ENCODE measurements at regions not wholly inside any gene's neighbourhood (a gene's known extent, or its start where the extent isn't known, plus 50 kb on each side); places are given as distances from the start of the nearest gene placed in this dataset.

- TF ChIP-seq POLR2A (IDR thresholded peaks at IDR 0.05; ENCODE audit: borderline replicate concordance, extremely low read depth, insufficient read depth, insufficient read length) (no peak), CTCF (IDR thresholded peaks at IDR 0.05 in 2 of 3, conservative IDR thresholded peaks at IDR 0.05 in 1 of 3; ENCODE audit: borderline replicate concordance in 1 of 3, insufficient read depth in 1 of 3, low read depth in 2 of 3, low read length in 2 of 3) (no peak), RAD21 (IDR thresholded peaks at IDR 0.05; ENCODE audit: low read depth) (no peak), YY1 (IDR thresholded peaks at IDR 0.05; ENCODE audit: extremely low read depth, insufficient replicate concordance, low read depth, low read length) (no peak), CEBPB (IDR thresholded peaks at IDR 0.05; ENCODE audit: low read depth) (no peak), EZH2 (IDR thresholded peaks at IDR 0.05) (no peak), POLR2AphosphoS5 (IDR thresholded peaks at IDR 0.05; ENCODE audit: low read depth, low read length) (no peak), TCF7L2 (IDR thresholded peaks at IDR 0.05; ENCODE audit: borderline replicate concordance, extremely low read depth, insufficient read depth, insufficient read length) (no peak), ELF1 (IDR thresholded peaks at IDR 0.05; ENCODE audit: borderline replicate concordance, low read depth) (no peak), CBX3 (IDR thresholded peaks at IDR 0.05; ENCODE audit: low read depth) (no peak), JUND (IDR thresholded peaks at IDR 0.05) (no peak)
Observed at GRCh38 chr1:40923511-40924020, 55.9 kb upstream of the CTPS1 start.
